RWPE1 (cell line): ENCODE measurements at regions not wholly inside any gene's neighbourhood (a gene's known extent, or its start where the extent isn't known, plus 50 kb on each side); places are given as distances from the start of the nearest gene placed in this dataset.
"Not testable (repeated sequence)": the region's sequence is repeated elsewhere in the genome, so short reads cannot be mapped to it uniquely, and the experiment has no call there.

Experiments used
- CTCF ChIA-PET: fragments of 350-600 bp; sonication (Branson Sonifier 250); formaldehyde crosslinking; extraction: SDS; loops from one replicate; lab custom pipeline; 2021; lab: Yijun Ruan, JAX
- POLR2A ChIA-PET: fragments of 400-600 bp; formaldehyde crosslinking; extraction: SDS; loops from one replicate; lab custom pipeline; 2020; ENCODE audit warnings: antibody characterized with exemption; ENCODE audit not compliant: low non-redundant PET; lab: Yijun Ruan, JAX
- DNase-seq: peaks from one replicate; pipeline ENCODE4 v3.0.0; 2012; ENCODE audit warnings: low spot score
- H3K27ac ChIP-seq: fragments of 450-650 bp; 2 replicates; pipeline ENCODE4 v1.5.1; 2017
- CTCF ChIP-seq: fragments of 450-650 bp; conservative IDR thresholded peaks from 2 replicates; pipeline ENCODE4 v1.5.1; 2017; ENCODE audit warnings: low read depth, mild to moderate bottlenecking

GRCh38 chr4:186392017-186392416 is 126.0 kb downstream of the F11 start:
- POLR2A ChIA-PET: no interaction called here
- no peak for DNase-seq
- CTCF ChIA-PET: no interaction called here

GRCh38 chr4:186384328-186384727 is 118.3 kb downstream of the F11 start:
- POLR2A ChIA-PET, DNase-seq, H3K27ac ChIP-seq: not testable (repeated sequence)
- CTCF ChIA-PET: interaction anchor here (0.6 kb wide), 1 partner anchor 16 kb away, joined by 3 read pairs; no protein-coding TSS in a partner anchor

More at GRCh38 chr4:186392017-186392416, 126.0 kb downstream of the F11 start:
- TF ChIP-seq CTCF: no peak
- no peak overlapping the region for H3K27ac ChIP-seq

GRCh38 chr4:186368281-186368680 is 102.3 kb downstream of the F11 start:
- CTCF ChIA-PET: interaction anchor here (0.6 kb wide), 1 partner anchor 186 kb away, joined by 4 read pairs; no protein-coding TSS in a partner anchor
- no peak overlapping the region for H3K27ac ChIP-seq
- POLR2A ChIA-PET: no interaction called here
- DNase-seq: peak; percentile 84
- TF ChIP-seq CTCF: no peak

- TF ChIP-seq CTCF: no peak
- ChIA-PET POLR2A (no interaction called here), CTCF (no interaction called here)
- DNase-seq: no peak
- H3K27ac ChIP-seq: no peak overlapping the region
Measured at GRCh38 chr4:186366326-186366725, 100.3 kb downstream of the F11 start.

GRCh38 chr4:186363038-186363437 is 97.0 kb downstream of the F11 start:
- POLR2A ChIA-PET, DNase-seq, H3K27ac ChIP-seq: not testable (repeated sequence)
- CTCF ChIA-PET: interaction anchor here (0.7 kb wide), 1 partner anchor 54 kb away, joined by 3 read pairs; no protein-coding TSS in a partner anchor

GRCh38 chr4:186360551-186360950 is 94.6 kb downstream of the F11 start:
- ChIA-PET POLR2A (no interaction called here), CTCF (no interaction called here)
- no peak for TF ChIP-seq CTCF
- no peak overlapping the region for H3K27ac ChIP-seq
- DNase-seq: no peak

- no peak overlapping the region for H3K27ac ChIP-seq
- no peak for DNase-seq
- no peak for TF ChIP-seq CTCF
- ChIA-PET POLR2A (no interaction called here), CTCF (no interaction called here)
Measured at GRCh38 chr4:186351668-186352194, 85.7 kb downstream of the F11 start.
